ENCODE measurements at regions not wholly inside any gene's neighbourhood (a gene's known extent, or its start where the extent isn't known, plus 50 kb on each side); places are given as distances from the start of the nearest gene placed in this dataset.

DNA sequence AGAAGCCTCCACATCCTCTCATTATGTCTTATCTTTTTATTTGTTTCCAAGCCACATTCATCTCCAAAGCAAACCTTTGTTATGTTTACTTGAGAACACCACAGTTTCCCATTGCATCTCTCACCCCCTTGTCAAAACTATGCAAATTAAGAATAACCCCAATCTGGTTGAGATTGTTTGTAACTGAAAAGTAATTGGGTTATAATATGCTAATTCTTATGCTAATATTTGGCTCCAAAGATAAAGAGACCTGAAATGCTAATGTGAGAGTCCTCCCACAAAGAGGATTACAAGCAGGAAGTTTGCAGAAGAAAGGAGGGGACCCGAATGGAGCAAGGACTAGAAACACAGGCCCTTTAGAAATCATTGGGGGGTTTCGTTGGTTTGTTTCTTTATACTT lies 92.9 kb upstream of the UBL3 start:
- no peak for DNase-seq
- TF ChIP-seq EZH2 (IDR thresholded peaks at IDR 0.05; ENCODE audit: low read depth): no peak
- TF ChIP-seq, protein P1, sequence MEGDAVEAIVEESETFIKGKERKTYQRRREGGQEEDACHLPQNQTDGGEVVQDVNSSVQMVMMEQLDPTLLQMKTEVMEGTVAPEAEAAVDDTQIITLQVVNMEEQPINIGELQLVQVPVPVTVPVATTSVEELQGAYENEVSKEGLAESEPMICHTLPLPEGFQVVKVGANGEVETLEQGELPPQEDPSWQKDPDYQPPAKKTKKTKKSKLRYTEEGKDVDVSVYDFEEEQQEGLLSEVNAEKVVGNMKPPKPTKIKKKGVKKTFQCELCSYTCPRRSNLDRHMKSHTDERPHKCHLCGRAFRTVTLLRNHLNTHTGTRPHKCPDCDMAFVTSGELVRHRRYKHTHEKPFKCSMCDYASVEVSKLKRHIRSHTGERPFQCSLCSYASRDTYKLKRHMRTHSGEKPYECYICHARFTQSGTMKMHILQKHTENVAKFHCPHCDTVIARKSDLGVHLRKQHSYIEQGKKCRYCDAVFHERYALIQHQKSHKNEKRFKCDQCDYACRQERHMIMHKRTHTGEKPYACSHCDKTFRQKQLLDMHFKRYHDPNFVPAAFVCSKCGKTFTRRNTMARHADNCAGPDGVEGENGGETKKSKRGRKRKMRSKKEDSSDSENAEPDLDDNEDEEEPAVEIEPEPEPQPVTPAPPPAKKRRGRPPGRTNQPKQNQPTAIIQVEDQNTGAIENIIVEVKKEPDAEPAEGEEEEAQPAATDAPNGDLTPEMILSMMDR (conservative IDR thresholded peaks at IDR 0.05): no peak
- H3K27me3 ChIP-seq (ENCODE audit: insufficient read depth, low read depth): no peaks in the 10 kb centered on the region
- H3K4me3 ChIP-seq: no peak overlapping the region
- H3F3A ChIP-seq (ENCODE audit: insufficient read depth, low read depth): no peaks in the 10 kb centered on the region
- H3K4me2 ChIP-seq: no peak overlapping the region
- no peaks in the 10 kb centered on the region for H3K36me3 ChIP-seq (ENCODE audit: low read depth)
- ChIA-PET CTCF (no interaction called here), POLR2A (ENCODE audit: unreplicated experiment) (no interaction called here)
- intact Hi-C loops (cut with micrococcal nuclease; ENCODE audit: unreplicated experiment): no loop called here
- no peak overlapping the region for H3K27ac ChIP-seq
- H3K9me3 ChIP-seq (ENCODE audit: insufficient read depth, low read depth): no peaks in the 10 kb centered on the region
- no peaks in the 10 kb centered on the region for H4K20me1 ChIP-seq (ENCODE audit: insufficient read depth)
- no peak overlapping the region for H2AFZ ChIP-seq
- H3K4me1 ChIP-seq (replicated peaks; ENCODE audit: insufficient read depth): no peaks in the 10 kb centered on the region
- BruUV-seq (replicated peaks): no TSS peak
- H3K79me2 ChIP-seq (ENCODE audit: low read depth): no peaks in the 10 kb centered on the region
- no peaks in the 10 kb centered on the region for H3K9me2 ChIP-seq (ENCODE audit: insufficient read depth)

DNA sequence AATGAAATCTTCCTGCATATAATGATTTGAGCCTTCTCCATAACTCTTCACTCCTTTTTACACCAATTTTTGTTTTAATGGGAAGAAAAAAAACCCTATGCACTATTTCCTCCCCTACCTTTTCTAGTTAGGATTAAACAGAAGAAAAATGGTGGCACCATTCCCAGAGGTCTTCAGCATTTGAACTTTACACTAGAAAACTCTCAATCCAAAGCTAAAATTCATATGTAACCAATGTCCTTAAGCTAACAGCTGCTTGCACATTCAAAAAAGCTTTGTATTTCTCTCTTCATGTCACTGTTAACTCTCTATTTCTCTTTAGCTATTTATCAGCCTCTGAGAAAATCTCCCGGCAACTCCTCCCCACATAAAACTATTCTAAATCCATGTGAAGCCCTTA lies 90.3 kb upstream of the UBL3 start:
- DNase-seq: no peak
- TF ChIP-seq EZH2 (IDR thresholded peaks at IDR 0.05; ENCODE audit: low read depth): no peak
- TF ChIP-seq, protein P1 (conservative IDR thresholded peaks at IDR 0.05): no peak
- no peaks in the 10 kb centered on the region for H3K36me3 ChIP-seq (ENCODE audit: low read depth)
- no peaks in the 10 kb centered on the region for H3K79me2 ChIP-seq (ENCODE audit: low read depth)
- no peak overlapping the region for H3K27ac ChIP-seq
- CTCF ChIA-PET: no interaction called here
- H3F3A ChIP-seq (ENCODE audit: insufficient read depth, low read depth): no peaks in the 10 kb centered on the region
- H3K9me3 ChIP-seq (ENCODE audit: insufficient read depth, low read depth): no peaks in the 10 kb centered on the region
- no peaks in the 10 kb centered on the region for H3K27me3 ChIP-seq (ENCODE audit: insufficient read depth, low read depth)
- BruUV-seq (replicated peaks): no TSS peak
- no peaks in the 10 kb centered on the region for H3K4me1 ChIP-seq (replicated peaks; ENCODE audit: insufficient read depth)
- H3K4me3 ChIP-seq: no peak overlapping the region
- no peak overlapping the region for H2AFZ ChIP-seq
- POLR2A ChIA-PET (ENCODE audit: unreplicated experiment): interaction anchor here (0.6 kb wide), 1 partner anchor 92 kb away, joined by 4 read pairs; no protein-coding TSS in a partner anchor
- no peak overlapping the region for H3K4me2 ChIP-seq
- intact Hi-C loops (cut with micrococcal nuclease; ENCODE audit: unreplicated experiment): no loop called here
- H4K20me1 ChIP-seq (ENCODE audit: insufficient read depth): no peaks in the 10 kb centered on the region
- no peaks in the 10 kb centered on the region for H3K9me2 ChIP-seq (ENCODE audit: insufficient read depth)

DNA sequence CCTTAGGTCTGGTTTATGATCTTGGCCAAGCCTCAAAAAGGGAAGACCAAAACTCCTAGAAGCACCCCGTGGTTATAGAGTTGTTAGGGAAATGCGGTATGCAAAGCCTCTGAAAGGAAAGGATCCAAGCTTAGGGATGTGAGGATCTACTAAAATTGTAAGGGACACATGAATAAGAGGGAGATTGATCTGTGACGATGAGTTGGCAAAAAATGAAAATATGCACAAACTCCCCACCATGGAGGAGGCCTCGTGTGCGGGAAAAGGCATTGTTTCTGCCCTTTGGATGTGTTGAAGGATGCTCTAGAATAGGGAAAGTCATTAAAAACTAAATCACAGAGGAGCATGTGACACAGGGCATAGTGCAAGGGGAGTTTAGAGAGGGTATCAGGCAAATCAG lies 88.7 kb upstream of the UBL3 start:
- Histone ChIP-seq H4K20me1 (ENCODE audit: insufficient read depth) (no peaks in the 10 kb centered on the region), H3K27ac (no peak overlapping the region), H3F3A (ENCODE audit: insufficient read depth, low read depth) (no peaks in the 10 kb centered on the region), H3K4me1 (replicated peaks; ENCODE audit: insufficient read depth) (no peaks in the 10 kb centered on the region), H3K4me2 (no peak overlapping the region), H3K79me2 (ENCODE audit: low read depth) (no peaks in the 10 kb centered on the region), H3K4me3 (no peak overlapping the region), H3K36me3 (ENCODE audit: low read depth) (no peaks in the 10 kb centered on the region), H2AFZ (no peak overlapping the region), H3K9me3 (ENCODE audit: insufficient read depth, low read depth) (no peaks in the 10 kb centered on the region), H3K27me3 (ENCODE audit: insufficient read depth, low read depth) (no peaks in the 10 kb centered on the region), H3K9me2 (ENCODE audit: insufficient read depth) (no peaks in the 10 kb centered on the region)
- no peak for DNase-seq
- intact Hi-C loops (cut with micrococcal nuclease; ENCODE audit: unreplicated experiment): no loop called here
- POLR2A ChIA-PET (ENCODE audit: unreplicated experiment): no interaction called here
- TF ChIP-seq EZH2 (IDR thresholded peaks at IDR 0.05; ENCODE audit: low read depth): no peak
- TF ChIP-seq, protein P1 (conservative IDR thresholded peaks at IDR 0.05): no peak
- CTCF ChIA-PET: no interaction called here
- BruUV-seq (replicated peaks): no TSS peak

All from PC-9 (cell line).